Skeletal muscle cell (primary cell): ENCODE measurements at regions not wholly inside any gene's neighbourhood (a gene's known extent, or its start where the extent isn't known, plus 50 kb on each side); places are given as distances from the start of the nearest gene placed in this dataset.
A peak's percentile ranks its signal among the peaks of the same experiment; 100 is the strongest.

Experiments used
- DNase-seq: peaks from one replicate; pipeline ENCODE4 v3.0.0-alpha.2; 2010; ENCODE audit warnings: low read depth
- H3K4me3 ChIP-seq: 2 replicates; pipeline ENCODE4 v1.5.1; 2011; ENCODE audit warnings: low read depth, mild to moderate bottlenecking, control low read depth, low read length, moderate library complexity

GRCh38 chrX:33735182-33735581, 396.9 kb downstream of the FAM47A start:
- no peak overlapping the region for H3K4me3 ChIP-seq
- DNase-seq: no peak

- peak overlapping the region; percentile 37 for H3K4me3 ChIP-seq
- DNase-seq: no peak
Measured at GRCh38 chrX:33726281-33727160, 405.6 kb downstream of the FAM47A start.

- no peak for DNase-seq
- H3K4me3 ChIP-seq: peak overlapping the region; percentile 37
Measured at GRCh38 chrX:33725535-33726210, 406.4 kb downstream of the FAM47A start.

GRCh38 chrX:33721927-33722326, 410.2 kb downstream of the FAM47A start:
- DNase-seq: no peak
- H3K4me3 ChIP-seq: no peak overlapping the region

- H3K4me3 ChIP-seq: no peak overlapping the region
- DNase-seq: no peak
Measured at GRCh38 chrX:33686105-33686504, 446.0 kb downstream of the FAM47A start.
